A549 (cell line): ENCODE measurements at regions not wholly inside any gene's neighbourhood (a gene's known extent, or its start where the extent isn't known, plus 50 kb on each side); places are given as distances from the start of the nearest gene placed in this dataset.

Experiments
- ATAC-seq, 2 experiments: fragments of 200-7000 bp in 1 of 2; fragments of >200 bp in 1 of 2; cut with Nextera tagmentation in 1 of 2; cut with Tn5 transposase in 1 of 2; 3 replicates each; pipeline versions ENCODE4 v1.8.0 to v1.9.1; 2018 to 2020; ENCODE audit warnings: mild to moderate bottlenecking in 1 of 2, moderate library complexity in 1 of 2
- CTCF ChIA-PET: fragments of 300-600 bp; sonication (Branson Sonifier 250); formaldehyde crosslinking; extraction: SDS; loops from one replicate; lab custom pipeline; 2021; ENCODE audit warnings: antibody characterized with exemption, inconsistent platforms; lab: Yijun Ruan, JAX
- POLR2A ChIA-PET: fragments of 350-600 bp; formaldehyde crosslinking; extraction: SDS; loops from one replicate; lab custom pipeline; 2021; ENCODE audit warnings: antibody characterized with exemption, inconsistent platforms; lab: Yijun Ruan, JAX
- DNase-seq, 2 experiments: peaks; one replicate each; pipeline versions ENCODE4 v3.0.0 to v3.0.0-alpha.2; 2011 to 2016; ENCODE audit warnings: low read depth in 1 of 2, low spot score in 1 of 2
- FAIRE-seq: peaks from 2 replicates; lab custom pipeline; 2011; peaks lifted over from hg19 to GRCh38; lab: Jason Lieb, UNC
- H3K27ac ChIP-seq, 2 experiments: fragments of >200 bp; sonication (Bioruptor Twin); formaldehyde crosslinking; 3 replicates each; pipeline ENCODE4 v1.5.1; 2016 to 2017
- H3K4me1 ChIP-seq: fragments of >200 bp; sonication (Bioruptor Twin); formaldehyde crosslinking; 3 replicates; pipeline ENCODE4 v1.6.1; 2016
- H3K4me2 ChIP-seq: fragments of >200 bp; sonication (Bioruptor Twin); formaldehyde crosslinking; 3 replicates; pipeline ENCODE4 v1.6.1; 2016
- H3K4me3 ChIP-seq: fragments of >200 bp; sonication (Bioruptor Twin); formaldehyde crosslinking; 3 replicates; pipeline ENCODE4 v1.5.1; 2016
- H3K9me3 ChIP-seq: fragments of >200 bp; sonication (Bioruptor Twin); formaldehyde crosslinking; 3 replicates; pipeline ENCODE4 v1.6.1; 2016
- BHLHE40 ChIP-seq: IDR thresholded peaks from 2 replicates; pipeline ENCODE4 v1.6.1; 2012; ENCODE audit warnings: low read depth, low read length, inconsistent platforms
- CEBPB ChIP-seq, 2 experiments: fragments of >200 bp in 1 of 2; sonication (Bioruptor Twin) in 1 of 2; formaldehyde crosslinking in 1 of 2; IDR thresholded peaks; 2 replicates each; pipeline ENCODE4 v1.6.1; 2012 to 2016
- CHD2 ChIP-seq: fragments of 150-350 bp; IDR thresholded peaks from 2 replicates; pipeline ENCODE4 v1.6.1; 2014; ENCODE audit warnings: low read length; ENCODE audit not compliant: partially characterized antibody
- CHD4 ChIP-seq: fragments of 200-600 bp; sonication (generic); IDR thresholded peaks from 2 replicates; pipeline ENCODE4 v1.6.1; 2016; ENCODE audit warnings: antibody characterized with exemption, mild to moderate bottlenecking, borderline replicate concordance
- ELK1 ChIP-seq: fragments of 150-350 bp; IDR thresholded peaks from 2 replicates; pipeline ENCODE4 v1.6.1; 2014; ENCODE audit warnings: low read depth, mild to moderate bottlenecking, low read length
- EP300 ChIP-seq, 2 experiments: fragments of >200 bp; sonication (Bioruptor Twin); formaldehyde crosslinking; IDR thresholded peaks; 2 replicates in 1 of 2; 3 replicates in 1 of 2; pipeline ENCODE4 v1.6.1; 2016 to 2017
- ESRRA ChIP-seq: fragments of 150-350 bp; IDR thresholded peaks from 2 replicates; pipeline ENCODE4 v1.6.1; 2014; ENCODE audit warnings: mild to moderate bottlenecking, low read length, borderline replicate concordance
- FOSB ChIP-seq: fragments of 250-450 bp; sonication (Bioruptor Pico); IDR thresholded peaks from 2 replicates; pipeline ENCODE4 v1.5.0; 2020; ENCODE audit warnings: mild to moderate bottlenecking, moderate library complexity
- FOSL2 ChIP-seq, 2 experiments: fragments of 450-650 bp in 1 of 2; fragments of >200 bp in 1 of 2; sonication (Bioruptor Twin) in 1 of 2; formaldehyde crosslinking; IDR thresholded peaks; 2 replicates each; pipeline versions ENCODE4 v1.5.0 to v1.6.1; 2016 to 2020; ENCODE audit warnings: mild to moderate bottlenecking in 1 of 2, moderate library complexity in 1 of 2
- HDAC2 ChIP-seq: fragments of 200-600 bp; sonication (generic); IDR thresholded peaks from 2 replicates; pipeline ENCODE4 v1.6.1; 2016
- HOXA7 ChIP-seq: fragments of 250-450 bp; sonication (Bioruptor Pico); IDR thresholded peaks from 2 replicates; pipeline ENCODE4 v1.5.0; 2020; ENCODE audit warnings: mild to moderate bottlenecking, moderate library complexity
- HOXB5 ChIP-seq: fragments of 250-450 bp; sonication (Bioruptor Pico); IDR thresholded peaks from 2 replicates; pipeline ENCODE4 v1.5.0; 2020; ENCODE audit warnings: mild to moderate bottlenecking, moderate library complexity
- JUNB ChIP-seq: fragments of >200 bp; sonication (Bioruptor Twin); formaldehyde crosslinking; IDR thresholded peaks from 2 replicates; pipeline ENCODE4 v1.6.1; 2016
- KDM1A ChIP-seq: fragments of 200-600 bp; sonication (generic); IDR thresholded peaks from 2 replicates; pipeline ENCODE4 v1.6.1; 2016; ENCODE audit warnings: low read depth, mild to moderate bottlenecking
- KDM5A ChIP-seq: fragments of 200-600 bp; sonication (generic); IDR thresholded peaks from 2 replicates; pipeline ENCODE4 v1.6.1; 2016; ENCODE audit warnings: antibody characterized with exemption, mild to moderate bottlenecking
- MAZ ChIP-seq: fragments of 150-350 bp; IDR thresholded peaks from 2 replicates; pipeline ENCODE4 v1.6.1; 2014; ENCODE audit warnings: antibody characterized with exemption, low read depth, low read length, borderline replicate concordance
- NFE2L2 ChIP-seq: fragments of 150-350 bp; conservative IDR thresholded peaks from 2 replicates; pipeline ENCODE4 v1.6.1; 2014; ENCODE audit warnings: low read length
- NPAS2 ChIP-seq: fragments of 250-450 bp; sonication (Bioruptor Pico); IDR thresholded peaks from 2 replicates; pipeline ENCODE4 v1.8.0; 2022; ENCODE audit warnings: mild to moderate bottlenecking, moderate library complexity, borderline replicate concordance
- NR3C1 ChIP-seq: fragments of >200 bp; sonication (Bioruptor Twin); formaldehyde crosslinking; IDR thresholded peaks from 3 replicates; pipeline ENCODE4 v1.6.1; 2017
- POLR2A ChIP-seq: IDR thresholded peaks from 2 replicates; pipeline ENCODE4 v1.6.1; 2012; ENCODE audit warnings: mild to moderate bottlenecking, low read length
- REST ChIP-seq: fragments of 200-600 bp; sonication (generic); IDR thresholded peaks from 2 replicates; pipeline ENCODE4 v1.6.1; 2016; ENCODE audit warnings: antibody characterized with exemption, mild to moderate bottlenecking, moderate library complexity
- RFX5 ChIP-seq: fragments of 450-650 bp; IDR thresholded peaks from 2 replicates; pipeline ENCODE4 v1.7.1; 2014; ENCODE audit warnings: antibody characterized with exemption, mild to moderate bottlenecking, moderate library complexity
- SREBF2 ChIP-seq: fragments of 450-650 bp; IDR thresholded peaks from 2 replicates; pipeline ENCODE4 v1.6.1; 2014; ENCODE audit warnings: mild to moderate bottlenecking, moderate library complexity
- USF2 ChIP-seq: fragments of 450-650 bp; IDR thresholded peaks from 2 replicates; pipeline ENCODE4 v1.6.1; 2014; ENCODE audit warnings: antibody characterized with exemption
- ZFP36 ChIP-seq: fragments of 450-650 bp; IDR thresholded peaks from 2 replicates; pipeline ENCODE4 v1.6.1; 2014; ENCODE audit warnings: borderline replicate concordance; ENCODE audit not compliant: partially characterized antibody
- ZNF302 ChIP-seq: fragments of 250-450 bp; sonication (Bioruptor Pico); IDR thresholded peaks from 2 replicates; pipeline ENCODE4 v1.9.0; 2021; ENCODE audit warnings: inconsistent platforms, mild to moderate bottlenecking, moderate library complexity
- ZSCAN20 ChIP-seq: fragments of 250-450 bp; sonication (Bioruptor Pico); IDR thresholded peaks from 2 replicates; pipeline ENCODE4 v1.8.0; 2022; ENCODE audit warnings: mild to moderate bottlenecking, moderate library complexity
- WGBS: methylation state at CpG from one replicate; pipeline ENCODE4 v1.1.6; 2017; ENCODE audit errors: missing lambda C conversion rate; 5-methylcytosine and 5-hydroxymethylcytosine counted together
- TF ChIP-seq, protein P1 (sequence below): IDR thresholded peaks from 2 replicates; pipeline ENCODE4 v1.6.1; 2012
- TF ChIP-seq, protein P2 (sequence below): fragments of 250-450 bp; sonication (Bioruptor Pico); IDR thresholded peaks from 2 replicates; pipeline ENCODE4 v1.5.0; 2021; ENCODE audit warnings: mild to moderate bottlenecking, moderate library complexity, borderline replicate concordance
- TF ChIP-seq, protein P3 (sequence below): fragments of >200 bp; sonication (Bioruptor Twin); formaldehyde crosslinking; IDR thresholded peaks from 3 replicates; pipeline ENCODE4 v1.6.1; 2016

- Histone ChIP-seq H3K4me3 (no peak overlapping the region), H3K9me3 (no peaks in the 10 kb centered on the region; the same call in 2 of the 3 replicates), H3K4me1 (peaks cover 17% of the 10 kb centered on the region), H3K27ac (peak overlapping the region in 1 of 2 experiments; percentile 56; a peak in 2 of 6 replicates), H3K4me2 (no peak overlapping the region)
- DNase-seq = no peak
- ChIA-PET CTCF (interaction anchor here (1.5 kb wide), 1 partner anchor 291 kb away, joined by 3 read pairs; no protein-coding TSS in a partner anchor), POLR2A (no interaction called here)
- WGBS = 50% methylated on average over 2 of the region's 2 CpGs
- no peak for ATAC-seq
- TF ChIP-seq CHD4 = no peak
- no peak for TF ChIP-seq ELK1
- no peak for TF ChIP-seq NFE2L2
- TF ChIP-seq ZNF302 (CRISPR knock-in tag) = no peak
- no peak for TF ChIP-seq ZFP36
- TF ChIP-seq EP300 (IDR thresholded peaks at IDR 0.05) = no peak
- TF ChIP-seq MAZ = no peak
- TF ChIP-seq JUNB = no peak
- TF ChIP-seq HOXA7 (CRISPR knock-in tag) = no peak
- no peak for TF ChIP-seq CEBPB (IDR thresholded peaks at IDR 0.05)
- TF ChIP-seq FOSB (CRISPR knock-in tag) = no peak
- TF ChIP-seq REST = no peak
- no peak for TF ChIP-seq POLR2A
- no peak for TF ChIP-seq FOSL2 (IDR thresholded peaks at IDR 0.05)
- no peak for TF ChIP-seq FOSL2 (CRISPR knock-in tag; IDR thresholded peaks at IDR 0.05)
- TF ChIP-seq KDM1A = no peak
- no peak for TF ChIP-seq NR3C1
- no peak for TF ChIP-seq ZSCAN20 (CRISPR knock-in tag)
- FAIRE-seq = no peak
Observed at GRCh38 chr13:44147233-44147632, 226.4 kb upstream of the SERP2 start.

- POLR2A ChIA-PET = no interaction called here
- Histone ChIP-seq H3K4me1 (peaks cover 17% of the 10 kb centered on the region), H3K4me3 (no peak overlapping the region), H3K4me2 (no peak overlapping the region), H3K9me3 (no peaks in the 10 kb centered on the region; the same call in 2 of the 3 replicates), H3K27ac (peak overlapping the region in 1 of 2 experiments; percentile 56; a peak in 2 of 6 replicates)
- WGBS = 53% methylated on average over 2 of the region's 2 CpGs
- ATAC-seq (no peak), FAIRE-seq (no peak), DNase-seq (no peak)
- CTCF ChIA-PET = interaction anchor here (1.5 kb wide), 1 partner anchor 290 kb away, joined by 3 read pairs; no protein-coding TSS in a partner anchor
- TF ChIP-seq HOXB5 (CRISPR knock-in tag) (no peak), EP300 (IDR thresholded peaks at IDR 0.05) (no peak), BHLHE40 (no peak), ESRRA (no peak), USF2 (no peak), RFX5 (no peak), HDAC2 (no peak), SREBF2 (no peak), NPAS2 (no peak), NFE2L2 (no peak), POLR2A (no peak), CHD2 (no peak), ZSCAN20 (CRISPR knock-in tag) (no peak), KDM5A (no peak)
- TF ChIP-seq, protein P1, sequence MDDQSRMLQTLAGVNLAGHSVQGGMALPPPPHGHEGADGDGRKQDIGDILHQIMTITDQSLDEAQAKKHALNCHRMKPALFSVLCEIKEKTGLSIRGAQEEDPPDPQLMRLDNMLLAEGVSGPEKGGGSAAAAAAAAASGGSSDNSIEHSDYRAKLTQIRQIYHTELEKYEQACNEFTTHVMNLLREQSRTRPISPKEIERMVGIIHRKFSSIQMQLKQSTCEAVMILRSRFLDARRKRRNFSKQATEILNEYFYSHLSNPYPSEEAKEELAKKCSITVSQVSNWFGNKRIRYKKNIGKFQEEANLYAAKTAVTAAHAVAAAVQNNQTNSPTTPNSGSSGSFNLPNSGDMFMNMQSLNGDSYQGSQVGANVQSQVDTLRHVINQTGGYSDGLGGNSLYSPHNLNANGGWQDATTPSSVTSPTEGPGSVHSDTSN = no peak
- TF ChIP-seq, protein P2, sequence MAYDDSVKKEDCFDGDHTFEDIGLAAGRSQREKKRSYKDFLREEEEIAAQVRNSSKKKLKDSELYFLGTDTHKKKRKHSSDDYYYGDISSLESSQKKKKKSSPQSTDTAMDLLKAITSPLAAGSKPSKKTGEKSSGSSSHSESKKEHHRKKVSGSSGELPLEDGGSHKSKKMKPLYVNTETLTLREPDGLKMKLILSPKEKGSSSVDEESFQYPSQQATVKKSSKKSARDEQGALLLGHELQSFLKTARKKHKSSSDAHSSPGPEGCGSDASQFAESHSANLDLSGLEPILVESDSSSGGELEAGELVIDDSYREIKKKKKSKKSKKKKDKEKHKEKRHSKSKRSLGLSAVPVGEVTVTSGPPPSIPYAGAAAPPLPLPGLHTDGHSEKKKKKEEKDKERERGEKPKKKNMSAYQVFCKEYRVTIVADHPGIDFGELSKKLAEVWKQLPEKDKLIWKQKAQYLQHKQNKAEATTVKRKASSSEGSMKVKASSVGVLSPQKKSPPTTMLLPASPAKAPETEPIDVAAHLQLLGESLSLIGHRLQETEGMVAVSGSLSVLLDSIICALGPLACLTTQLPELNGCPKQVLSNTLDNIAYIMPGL = no peak
- TF ChIP-seq, protein P3, sequence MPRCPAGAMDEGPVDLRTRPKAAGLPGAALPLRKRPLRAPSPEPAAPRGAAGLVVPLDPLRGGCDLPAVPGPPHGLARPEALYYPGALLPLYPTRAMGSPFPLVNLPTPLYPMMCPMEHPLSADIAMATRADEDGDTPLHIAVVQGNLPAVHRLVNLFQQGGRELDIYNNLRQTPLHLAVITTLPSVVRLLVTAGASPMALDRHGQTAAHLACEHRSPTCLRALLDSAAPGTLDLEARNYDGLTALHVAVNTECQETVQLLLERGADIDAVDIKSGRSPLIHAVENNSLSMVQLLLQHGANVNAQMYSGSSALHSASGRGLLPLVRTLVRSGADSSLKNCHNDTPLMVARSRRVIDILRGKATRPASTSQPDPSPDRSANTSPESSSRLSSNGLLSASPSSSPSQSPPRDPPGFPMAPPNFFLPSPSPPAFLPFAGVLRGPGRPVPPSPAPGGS = no peak
Observed at GRCh38 chr13:44147648-44148047, 226.0 kb upstream of the SERP2 start.
